AG04450 (cell line): ENCODE measurements at regions not wholly inside any gene's neighbourhood (a gene's known extent, or its start where the extent isn't known, plus 50 kb on each side); places are given as distances from the start of the nearest gene placed in this dataset.

ENCODE experiments used
- CTCF ChIA-PET: fragments of 300-600, 350-600 bp; formaldehyde crosslinking; extraction: SDS; loops from one replicate; lab custom pipeline; 2022; ENCODE audit warnings: antibody characterized with exemption, inconsistent platforms; lab: Charles Lee
- POLR2A ChIA-PET: fragments of 350-600 bp; formaldehyde crosslinking; extraction: SDS; loops from one replicate; lab custom pipeline; 2021; ENCODE audit warnings: antibody characterized with exemption, inconsistent platforms; lab: Yijun Ruan, JAX
- DNase-seq: peaks from one replicate; pipeline ENCODE4 v3.0.0-alpha.2; 2011; ENCODE audit warnings: low read depth, low spot score
- H3K27ac ChIP-seq: one replicate; pipeline ENCODE4 v1.5.1; 2012; ENCODE audit warnings: low read depth, low read length, control low read depth
- H3K27me3 ChIP-seq: one replicate; pipeline ENCODE4 v1.6.0; 2012; ENCODE audit warnings: low read length; ENCODE audit not compliant: control insufficient read depth, insufficient read depth
- H3K4me3 ChIP-seq: 2 replicates; pipeline ENCODE4 v1.5.1; 2011; ENCODE audit warnings: mild to moderate bottlenecking, low read depth, low read length, control low read depth
- H3K9me3 ChIP-seq: 2 replicates; pipeline ENCODE4 v1.5.1; 2012; ENCODE audit warnings: low read length; ENCODE audit not compliant: control insufficient read depth, insufficient read depth
- TF ChIP-seq, protein P1 (sequence below): IDR thresholded peaks from 2 replicates; pipeline ENCODE4 v1.5.1; 2011; ENCODE audit warnings: low read depth, low read length, control low read depth, inconsistent platforms

DNA sequence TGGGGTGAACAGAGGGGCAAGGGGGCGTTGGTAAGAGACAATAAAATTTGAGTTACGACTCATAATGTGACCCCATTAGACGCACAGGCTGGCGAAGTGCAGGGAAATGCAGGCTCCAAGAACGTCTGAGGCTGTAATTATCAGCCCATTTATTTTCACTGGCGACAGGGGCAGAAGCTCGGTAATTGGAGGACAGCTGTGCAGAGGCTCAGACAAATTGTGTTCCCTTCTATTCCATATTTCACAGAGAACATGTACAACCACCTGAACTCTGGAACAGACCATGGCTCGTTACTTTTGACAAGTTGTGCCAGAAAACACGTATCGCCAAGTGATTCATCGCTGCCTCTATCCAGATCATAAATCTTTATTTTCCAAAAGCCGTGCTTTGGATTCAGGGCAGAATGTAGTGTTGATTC lies 137.3 kb upstream of the FRMD4A start:
- peaks cover 3% of the 10 kb centered on the region; the same call in 1 of the 2 replicates for H3K9me3 ChIP-seq
- POLR2A ChIA-PET = no interaction called here
- CTCF ChIA-PET = no interaction called here
- H3K4me3 ChIP-seq = no peak overlapping the region
- peaks cover 8% of the 10 kb centered on the region for H3K27me3 ChIP-seq
- DNase-seq = no peak
- TF ChIP-seq, protein P1, sequence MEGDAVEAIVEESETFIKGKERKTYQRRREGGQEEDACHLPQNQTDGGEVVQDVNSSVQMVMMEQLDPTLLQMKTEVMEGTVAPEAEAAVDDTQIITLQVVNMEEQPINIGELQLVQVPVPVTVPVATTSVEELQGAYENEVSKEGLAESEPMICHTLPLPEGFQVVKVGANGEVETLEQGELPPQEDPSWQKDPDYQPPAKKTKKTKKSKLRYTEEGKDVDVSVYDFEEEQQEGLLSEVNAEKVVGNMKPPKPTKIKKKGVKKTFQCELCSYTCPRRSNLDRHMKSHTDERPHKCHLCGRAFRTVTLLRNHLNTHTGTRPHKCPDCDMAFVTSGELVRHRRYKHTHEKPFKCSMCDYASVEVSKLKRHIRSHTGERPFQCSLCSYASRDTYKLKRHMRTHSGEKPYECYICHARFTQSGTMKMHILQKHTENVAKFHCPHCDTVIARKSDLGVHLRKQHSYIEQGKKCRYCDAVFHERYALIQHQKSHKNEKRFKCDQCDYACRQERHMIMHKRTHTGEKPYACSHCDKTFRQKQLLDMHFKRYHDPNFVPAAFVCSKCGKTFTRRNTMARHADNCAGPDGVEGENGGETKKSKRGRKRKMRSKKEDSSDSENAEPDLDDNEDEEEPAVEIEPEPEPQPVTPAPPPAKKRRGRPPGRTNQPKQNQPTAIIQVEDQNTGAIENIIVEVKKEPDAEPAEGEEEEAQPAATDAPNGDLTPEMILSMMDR = no peak
- H3K27ac ChIP-seq = no peak overlapping the region

DNA sequence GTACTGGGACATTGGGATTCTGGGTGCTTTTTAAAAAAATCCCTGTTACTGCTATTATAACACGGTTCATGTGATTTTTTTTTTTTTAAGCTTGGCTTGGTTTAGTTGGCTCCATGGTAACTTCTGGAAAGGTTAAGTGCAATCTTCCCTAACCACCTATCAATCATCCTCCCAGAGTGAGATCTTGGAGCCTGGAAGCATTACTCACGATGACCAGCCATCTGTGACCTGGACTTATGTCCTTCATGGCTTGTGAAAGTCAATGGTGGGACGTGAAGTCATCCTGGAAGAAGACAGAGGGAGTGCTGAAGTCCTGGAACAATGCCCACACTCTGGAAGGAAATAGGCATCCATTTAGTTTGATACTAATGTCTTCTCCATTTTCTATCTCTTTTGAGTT lies 135.5 kb upstream of the FRMD4A start:
- Histone ChIP-seq H3K9me3 (peaks cover 3% of the 10 kb centered on the region; the same call in 1 of the 2 replicates), H3K27me3 (peaks cover 3% of the 10 kb centered on the region), H3K27ac (no peak overlapping the region), H3K4me3 (no peak overlapping the region)
- TF ChIP-seq, protein P1 = no peak
- CTCF ChIA-PET = no interaction called here
- no peak for DNase-seq
- POLR2A ChIA-PET = no interaction called here

DNA sequence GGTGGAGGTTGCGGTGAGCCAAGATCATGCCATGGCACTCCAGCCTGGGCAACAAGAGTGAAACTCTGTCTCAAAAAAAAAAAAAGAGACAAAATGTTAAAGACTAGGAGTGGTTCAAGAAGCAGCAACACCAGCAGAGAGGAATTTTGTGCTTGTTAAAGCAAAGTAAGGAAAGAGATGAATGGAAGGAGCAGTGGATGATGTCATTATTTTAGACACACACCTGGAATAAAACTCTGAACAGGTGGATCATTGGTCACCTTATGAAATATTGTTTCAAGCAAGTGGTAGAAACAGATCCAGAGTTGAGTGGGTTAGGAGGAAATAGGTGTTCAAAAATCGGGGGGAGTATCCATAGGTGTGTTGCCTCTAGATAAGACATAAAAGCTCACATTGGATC lies 129.7 kb upstream of the FRMD4A start:
- Histone ChIP-seq H3K27me3 (no peaks in the 10 kb centered on the region), H3K4me3 (no peak overlapping the region), H3K9me3 (peaks cover 13% of the 10 kb centered on the region), H3K27ac (no peak overlapping the region)
- POLR2A ChIA-PET = no interaction called here
- DNase-seq = no peak
- TF ChIP-seq, protein P1 = no peak
- CTCF ChIA-PET = no interaction called here

DNA sequence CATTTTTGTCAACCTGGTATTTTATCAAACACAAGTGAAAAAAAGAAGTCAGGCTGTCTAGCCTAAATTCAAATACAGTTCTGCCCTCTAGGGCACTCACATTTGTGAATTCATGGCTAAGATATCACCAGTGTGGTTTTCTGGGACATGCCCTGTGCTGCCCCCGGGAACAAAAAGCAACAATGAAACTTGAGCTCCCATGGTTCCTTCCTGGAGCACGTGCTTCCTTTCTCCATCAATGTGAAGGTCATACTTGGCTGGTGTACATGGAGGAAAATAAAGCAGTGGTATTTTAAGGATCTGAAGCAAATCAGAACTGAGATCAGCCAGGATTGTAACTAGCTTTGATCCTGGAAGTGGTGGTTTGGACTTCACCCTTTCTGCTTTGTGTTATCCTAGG lies 128.9 kb upstream of the FRMD4A start:
- no peak overlapping the region for H3K27ac ChIP-seq
- TF ChIP-seq, protein P1 = no peak
- no peak for DNase-seq
- H3K27me3 ChIP-seq = no peaks in the 10 kb centered on the region
- no peak overlapping the region for H3K4me3 ChIP-seq
- ChIA-PET CTCF (no interaction called here), POLR2A (no interaction called here)
- peaks cover 13% of the 10 kb centered on the region for H3K9me3 ChIP-seq

DNA sequence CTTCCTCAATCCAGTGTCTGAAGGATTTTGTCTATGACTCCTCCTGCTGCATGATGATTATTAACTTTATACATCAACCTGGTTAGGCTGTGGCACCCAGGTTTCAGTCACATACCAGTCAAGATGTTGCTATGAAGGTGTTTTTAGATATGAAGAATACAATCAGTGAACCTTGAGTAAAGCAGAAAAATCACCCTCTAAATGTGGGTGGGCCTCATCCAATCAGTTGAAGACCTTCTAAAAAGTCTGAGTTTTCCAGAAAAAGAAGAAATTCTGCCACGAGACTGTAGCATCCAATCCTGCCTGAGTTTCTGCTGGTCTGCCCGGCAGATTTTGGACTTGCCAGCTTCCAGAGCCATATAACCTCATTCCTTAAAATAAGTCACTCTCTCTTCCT lies 126.1 kb upstream of the FRMD4A start:
- H3K27me3 ChIP-seq = peaks cover 2% of the 10 kb centered on the region
- CTCF ChIA-PET = interaction anchor here (0.8 kb wide), 1 partner anchor 20 kb away, joined by 3 read pairs; no protein-coding TSS in a partner anchor
- H3K9me3 ChIP-seq = peaks cover 10% of the 10 kb centered on the region; the same call in 1 of the 2 replicates
- no peak overlapping the region for H3K4me3 ChIP-seq
- TF ChIP-seq, protein P1 = no peak
- DNase-seq = no peak
- no peak overlapping the region for H3K27ac ChIP-seq
- POLR2A ChIA-PET = no interaction called here
